ENCODE measurements at regions not wholly inside any gene's neighbourhood (a gene's known extent, or its start where the extent isn't known, plus 50 kb on each side); places are given as distances from the start of the nearest gene placed in this dataset.
"Not testable (repeated sequence)": the region's sequence is repeated elsewhere in the genome, so short reads cannot be mapped to it uniquely, and the experiment has no call there.

DNA sequence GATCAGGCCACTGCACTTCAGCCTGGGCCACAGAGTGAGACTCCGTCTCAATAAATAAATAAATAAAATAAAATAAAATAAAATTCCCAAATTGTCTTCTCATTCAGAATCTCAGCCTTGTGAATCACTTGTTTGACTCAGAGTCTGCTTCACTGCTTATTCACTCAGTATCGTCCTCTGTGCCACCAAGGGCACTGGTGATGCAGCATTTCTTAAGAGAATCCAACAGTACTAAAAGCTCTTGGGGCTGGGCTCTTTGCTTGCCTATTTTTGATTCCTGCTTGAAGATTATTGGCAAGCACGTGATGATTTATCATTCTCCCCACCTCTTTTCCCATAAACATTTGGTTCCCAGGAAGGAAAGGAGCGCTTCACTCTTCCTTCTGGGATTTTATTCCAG, 54.8 kb upstream of the HMGB1 start:
- no peak overlapping the region for H3K4me3 ChIP-seq (ENCODE audit: low read length)
- DNase-seq (ENCODE audit: low read depth) = peak; percentile 74
- no peak for TF ChIP-seq CTCF (IDR thresholded peaks at IDR 0.05; ENCODE audit: insufficient read depth, low read depth, low read length, missing control alignments)

- no peak for TF ChIP-seq CTCF (IDR thresholded peaks at IDR 0.05; ENCODE audit: insufficient read depth, low read depth, low read length, missing control alignments)
- no peak for DNase-seq (ENCODE audit: low read depth)
- no peak overlapping the region for H3K4me3 ChIP-seq (ENCODE audit: low read length)
Observed at GRCh38 chr13:30523211-30523610, 57.5 kb upstream of the HMGB1 start.

DNA sequence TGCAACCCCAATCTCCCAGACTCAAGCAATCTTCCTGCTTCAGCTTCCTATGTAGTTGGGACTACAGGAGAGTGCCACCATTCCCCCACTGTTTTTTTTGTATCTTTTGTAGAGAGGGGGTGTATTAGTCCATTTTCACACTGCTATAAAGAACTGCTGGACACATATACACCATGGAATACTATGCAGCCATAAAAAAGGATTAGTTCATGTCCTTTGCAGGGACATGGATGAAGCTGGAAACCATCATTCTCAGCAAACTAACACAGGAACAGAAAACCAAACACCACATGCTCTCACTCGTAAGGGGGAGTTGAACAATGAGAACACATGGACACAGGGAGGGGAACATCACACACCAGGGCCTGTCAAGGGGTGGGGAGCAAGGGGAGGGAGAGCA, 58.1 kb upstream of the HMGB1 start:
- not testable (repeated sequence) for DNase-seq (ENCODE audit: low read depth); H3K4me3 ChIP-seq (ENCODE audit: low read length)

- DNase-seq (ENCODE audit: low read depth); H3K4me3 ChIP-seq (ENCODE audit: low read length): not testable (repeated sequence)
Observed at GRCh38 chr13:30525212-30525611, 59.5 kb upstream of the HMGB1 start.

DNA sequence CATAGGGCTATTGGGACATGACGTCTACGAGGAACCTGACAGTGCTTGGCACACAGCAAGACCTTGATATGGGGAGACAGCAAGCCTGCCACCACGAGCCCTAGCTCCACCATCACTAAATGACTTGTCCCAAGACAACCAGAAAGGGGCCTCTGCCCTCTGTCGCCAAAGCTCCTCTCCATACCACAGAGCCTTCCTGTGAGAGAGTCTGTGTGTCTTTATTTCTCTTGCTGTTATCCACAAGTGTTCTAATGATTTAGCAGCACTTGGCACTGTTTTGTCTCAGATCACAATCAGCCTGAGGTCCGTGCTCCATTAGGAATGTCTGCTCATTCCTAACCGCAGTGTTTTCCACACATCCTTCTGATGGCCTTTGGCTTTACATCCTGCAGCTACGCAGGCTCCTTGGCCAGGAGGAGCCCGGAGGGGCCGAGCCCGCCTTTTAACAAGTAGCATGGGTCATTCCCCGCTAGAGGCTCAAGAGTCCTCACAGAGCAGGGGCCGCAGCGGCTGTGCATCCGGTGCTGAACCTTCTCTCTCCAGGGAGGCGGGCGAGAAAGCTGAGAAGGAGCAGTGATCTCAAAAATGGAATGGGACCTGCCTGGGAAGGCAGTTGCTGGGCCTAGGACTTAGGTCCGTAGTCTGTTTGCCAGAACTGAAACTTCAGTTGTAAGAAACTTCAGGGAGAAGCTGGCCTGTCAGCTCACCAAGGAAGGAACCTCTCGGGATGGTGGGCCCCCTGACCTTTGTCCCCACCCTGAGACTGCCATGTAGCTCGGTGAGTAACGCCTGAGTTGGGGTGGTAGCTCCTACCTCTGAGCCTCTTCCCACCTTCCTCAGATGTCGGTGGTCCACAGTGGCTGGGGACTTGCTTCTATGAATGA, 61.1 kb upstream of the HMGB1 start:
- no peak overlapping the region for H3K4me3 ChIP-seq (ENCODE audit: low read length)
- no peak for DNase-seq (ENCODE audit: low read depth)
- TF ChIP-seq CTCF (IDR thresholded peaks at IDR 0.05; ENCODE audit: insufficient read depth, low read depth, low read length, missing control alignments) = no peak

DNA sequence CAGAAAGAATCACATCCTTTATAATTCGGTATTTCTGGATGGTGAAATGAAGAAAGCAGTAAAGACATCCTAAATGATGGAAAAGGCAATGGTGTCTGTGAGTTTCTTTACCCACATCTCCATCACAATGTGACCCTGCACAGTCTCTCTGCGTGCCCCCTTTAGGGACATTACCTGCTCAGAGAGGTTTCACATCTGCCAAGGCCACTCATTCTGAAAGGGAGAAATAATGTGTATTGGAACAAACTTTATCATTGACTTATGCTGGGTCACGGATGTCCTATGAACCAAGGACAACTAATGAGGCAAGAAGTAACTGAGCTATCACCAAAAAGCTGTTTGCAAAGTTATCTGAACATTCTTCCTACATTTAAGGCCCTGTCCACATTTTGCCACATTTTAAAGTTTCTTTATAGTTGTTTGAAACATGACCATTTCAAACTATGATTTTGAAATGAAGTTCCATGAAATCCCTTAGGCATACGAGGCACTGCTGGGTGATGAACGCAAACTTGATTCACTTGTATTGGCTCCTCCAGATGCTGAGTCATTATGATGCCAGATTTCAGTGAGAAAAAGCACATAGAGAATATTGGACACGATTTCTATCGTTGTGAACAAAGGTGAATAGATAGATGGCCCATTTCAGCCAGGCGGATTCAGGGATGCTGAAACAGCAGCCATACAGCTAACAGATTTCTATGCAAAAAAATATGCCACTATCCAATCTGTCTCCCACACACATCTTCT, 63.5 kb upstream of the HMGB1 start:
- DNase-seq (ENCODE audit: low read depth) = no peak
- no peak for TF ChIP-seq CTCF (IDR thresholded peaks at IDR 0.05; ENCODE audit: insufficient read depth, low read depth, low read length, missing control alignments)
- H3K4me3 ChIP-seq (ENCODE audit: low read length) = no peak overlapping the region

DNA sequence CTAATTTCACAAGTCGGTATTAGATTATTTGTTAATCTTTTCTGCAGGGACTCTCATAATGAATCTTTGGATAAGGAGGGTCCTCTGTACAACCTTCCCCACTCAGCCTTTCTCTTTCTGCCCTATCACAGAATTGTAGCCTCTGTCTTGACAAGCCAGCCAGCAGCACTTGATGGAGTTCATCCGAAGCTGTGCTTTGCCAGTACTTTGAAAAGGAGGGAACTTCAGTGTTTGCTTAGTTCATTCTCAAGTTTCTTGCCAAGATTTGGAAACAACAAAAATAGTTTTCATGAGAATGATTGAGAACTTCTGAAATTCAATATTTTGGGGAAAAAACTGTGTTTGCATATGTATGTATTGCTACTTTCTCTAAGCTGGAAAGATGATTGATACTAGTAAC, 69.3 kb upstream of the HMGB1 start:
- TF ChIP-seq CTCF (IDR thresholded peaks at IDR 0.05; ENCODE audit: insufficient read depth, low read depth, low read length, missing control alignments) = no peak
- no peak overlapping the region for H3K4me3 ChIP-seq (ENCODE audit: low read length)
- DNase-seq (ENCODE audit: low read depth) = no peak

DNA sequence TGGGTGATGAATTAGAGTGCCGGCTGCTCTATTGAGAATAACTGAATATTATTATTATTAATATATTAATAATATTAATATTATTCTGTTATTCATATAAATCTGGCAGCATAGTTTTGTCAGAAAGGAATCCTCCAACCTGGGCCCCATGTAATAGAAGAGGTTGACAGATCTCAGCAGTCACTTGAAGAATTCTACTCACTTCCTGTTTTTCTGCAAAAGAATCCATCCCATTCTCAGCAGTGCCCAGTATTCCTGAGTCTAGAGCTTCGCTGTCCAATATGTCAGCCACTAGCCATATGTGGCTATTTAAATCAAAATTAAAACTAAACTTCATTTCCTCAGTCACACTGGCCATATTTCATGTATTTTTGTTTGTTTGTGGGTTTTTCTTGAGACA, 72.4 kb upstream of the USPL1 start:
- DNase-seq (ENCODE audit: low read depth) = no peak
- TF ChIP-seq CTCF (IDR thresholded peaks at IDR 0.05; ENCODE audit: insufficient read depth, low read depth, low read length, missing control alignments) = no peak

GRCh38 chr13:30548046-30548445, 69.7 kb upstream of the USPL1 start:
- not testable (repeated sequence) for DNase-seq (ENCODE audit: low read depth); H3K4me3 ChIP-seq (ENCODE audit: low read length)

More for the DNA sequence above, 72.4 kb upstream of the USPL1 start:
- no peak overlapping the region for H3K4me3 ChIP-seq (ENCODE audit: low read length)
